NCI-H1417 treated with DMSO at 0.1 percent for 48 hours (cell line): ENCODE measurements at regions not wholly inside any gene's neighbourhood (a gene's known extent, or its start where the extent isn't known, plus 50 kb on each side); places are given as distances from the start of the nearest gene placed in this dataset.
"Not testable (repeated sequence)": the region's sequence is repeated elsewhere in the genome, so short reads cannot be mapped to it uniquely, and the experiment has no call there.

Experiments used
- DNase-seq: peaks from one replicate; lab custom pipeline; 2025; lab: John Stamatoyannopoulos, UW

GRCh38 chr2:53610260-53610659 is 157.3 kb upstream of the CHAC2 start:
- DNase-seq, result no peak

GRCh38 chr2:53609551-53609950 is 158.1 kb upstream of the CHAC2 start:
- DNase-seq, result no peak

- no peak for DNase-seq
Observed at GRCh38 chr2:53608293-53608692, 159.3 kb upstream of the CHAC2 start.

GRCh38 chr2:53600815-53601214 is 166.8 kb upstream of the CHAC2 start:
- DNase-seq, result peak; percentile 5

- DNase-seq, result not testable (repeated sequence)
Observed at GRCh38 chr2:53586733-53587612, 180.6 kb upstream of the CHAC2 start.

- DNase-seq, result no peak
Observed at GRCh38 chr2:53584986-53585385, 182.6 kb upstream of the CHAC2 start.

GRCh38 chr2:53583583-53583982 is 184.0 kb upstream of the CHAC2 start:
- no peak for DNase-seq

- no peak for DNase-seq
Observed at GRCh38 chr2:53582556-53582955, 185.0 kb upstream of the CHAC2 start.

- no peak for DNase-seq
Observed at GRCh38 chr2:53576166-53576565, 191.4 kb upstream of the CHAC2 start.

- DNase-seq, result peak; percentile 55
Observed at GRCh38 chr2:53575721-53576124, 191.9 kb upstream of the CHAC2 start.

GRCh38 chr2:53572696-53573095 is 194.9 kb upstream of the CHAC2 start:
- DNase-seq, result no peak

- DNase-seq, result no peak
Observed at GRCh38 chr2:53569957-53570727, 197.5 kb upstream of the CHAC2 start.

GRCh38 chr2:53568469-53568868 is 199.1 kb upstream of the CHAC2 start:
- no peak for DNase-seq

GRCh38 chr2:53567073-53567472 is 200.5 kb upstream of the CHAC2 start:
- no peak for DNase-seq

GRCh38 chr2:53562407-53562806 is 205.2 kb upstream of the CHAC2 start:
- DNase-seq, result no peak

GRCh38 chr2:53561155-53561554 is 206.4 kb upstream of the CHAC2 start:
- no peak for DNase-seq

GRCh38 chr2:53559302-53559966 is 208.2 kb upstream of the CHAC2 start:
- DNase-seq, result no peak

- DNase-seq, result no peak
Observed at GRCh38 chr2:53558867-53559266, 208.7 kb upstream of the CHAC2 start.

- no peak for DNase-seq
Observed at GRCh38 chr2:53549497-53549896, 218.1 kb upstream of the CHAC2 start.

GRCh38 chr2:53545604-53546003 is 222.0 kb upstream of the CHAC2 start:
- no peak for DNase-seq

GRCh38 chr2:53544871-53545558 is 222.6 kb upstream of the CHAC2 start:
- no peak for DNase-seq

GRCh38 chr2:53543083-53543482 is 224.5 kb upstream of the CHAC2 start:
- DNase-seq, result no peak
